Liver (tissue), 8 donors: ENCODE measurements at regions not wholly inside any gene's neighbourhood (a gene's known extent, or its start where the extent isn't known, plus 50 kb on each side); places are given as distances from the start of the nearest gene placed in this dataset.

Source experiments
- DNase-seq: peaks from one replicate; pipeline ENCODE4 v3.0.0-alpha.2; 2017; ENCODE audit warnings: low spot score
- H3K27ac ChIP-seq, 2 donors: one replicate each; pipeline ENCODE4 v1.7.0; 2013; ENCODE audit warnings: inconsistent platforms in 2 of 2, low read length in 2 of 2, control low read depth in 1 of 2, low read depth in 1 of 2, mild to moderate bottlenecking in 1 of 2
- H3K27me3 ChIP-seq, 4 donors: one replicate each; pipeline versions ENCODE4 v1.6.1 to v1.7.0; 2013; ENCODE audit warnings: low read length in 3 of 4, inconsistent platforms in 1 of 4, mild to moderate bottlenecking in 1 of 4, moderate library complexity in 1 of 4; ENCODE audit not compliant: control insufficient read depth in 4 of 4, insufficient read depth in 4 of 4
- H3K36me3 ChIP-seq, 4 donors: one replicate each; pipeline versions ENCODE4 v1.6.1 to v1.7.0; 2013; ENCODE audit warnings: low read length in 3 of 4, mild to moderate bottlenecking in 3 of 4, low read depth in 1 of 4, moderate library complexity in 1 of 4; ENCODE audit not compliant: control insufficient read depth in 4 of 4, insufficient read depth in 3 of 4
- H3K4me1 ChIP-seq, 4 donors: one replicate each; pipeline versions ENCODE4 v1.6.1 to v1.7.0; 2013; ENCODE audit warnings: low read length in 3 of 4, mild to moderate bottlenecking in 3 of 4, moderate library complexity in 1 of 4; ENCODE audit not compliant: control insufficient read depth in 4 of 4, insufficient read depth in 4 of 4
- H3K4me3 ChIP-seq, 3 donors: one replicate each; pipeline versions ENCODE4 v1.6.1 to v1.7.0; 2013; ENCODE audit warnings: low read length in 3 of 3, control low read depth in 1 of 3, low read depth in 1 of 3, mild to moderate bottlenecking in 1 of 3
- H3K9ac ChIP-seq, 2 donors: one replicate each; pipeline ENCODE4 v1.7.0; 2013; ENCODE audit warnings: low read length in 2 of 2, mild to moderate bottlenecking in 2 of 2, moderate library complexity in 2 of 2, control low read depth in 1 of 2, low read depth in 1 of 2
- H3K9me3 ChIP-seq, 4 donors: one replicate each; pipeline versions ENCODE4 v1.6.1 to v1.7.0; 2013; ENCODE audit warnings: low read length in 3 of 4; ENCODE audit not compliant: control insufficient read depth in 4 of 4
- ATF3 ChIP-seq: IDR thresholded peaks from 2 replicates; pipeline ENCODE4 v1.6.1; 2016; ENCODE audit warnings: antibody characterized with exemption
- CTCF ChIP-seq: fragments of 150-350 bp; IDR thresholded peaks from 2 replicates; pipeline ENCODE4 v1.5.1; 2017; ENCODE audit warnings: improper control_type of control experiment, low read depth, low read length; ENCODE audit not compliant: missing input control
- EGR1 ChIP-seq, 2 donors: IDR thresholded peaks; 2 replicates each; pipeline ENCODE4 v1.6.1; 2016 to 2018; ENCODE audit warnings: antibody characterized with exemption in 2 of 2, low read depth in 2 of 2
- FOXA1 ChIP-seq: IDR thresholded peaks from 2 replicates; pipeline ENCODE4 v1.6.1; 2016; ENCODE audit warnings: antibody characterized with exemption
- FOXA2 ChIP-seq: IDR thresholded peaks from 2 replicates; pipeline ENCODE4 v1.6.1; 2016; ENCODE audit warnings: antibody characterized with exemption
- GABPA ChIP-seq, 2 donors: IDR thresholded peaks in 1 of 2; conservative IDR thresholded peaks in 1 of 2; 2 replicates each; pipeline ENCODE4 v1.6.1; 2016; ENCODE audit warnings: antibody characterized with exemption in 2 of 2, mild to moderate bottlenecking in 1 of 2, moderate library complexity in 1 of 2
- HNF4A ChIP-seq, 2 donors: conservative IDR thresholded peaks; 2 replicates each; pipeline ENCODE4 v1.6.1; 2016; ENCODE audit warnings: antibody characterized with exemption in 2 of 2, mild to moderate bottlenecking in 2 of 2
- HNF4G ChIP-seq: IDR thresholded peaks from 2 replicates; pipeline ENCODE4 v1.6.1; 2016; ENCODE audit warnings: antibody characterized with exemption
- JUND ChIP-seq, 2 donors: IDR thresholded peaks; 2 replicates each; pipeline ENCODE4 v1.6.1; 2016; ENCODE audit warnings: antibody characterized with exemption in 2 of 2
- MAX ChIP-seq: IDR thresholded peaks from 2 replicates; pipeline ENCODE4 v1.6.1; 2016; ENCODE audit warnings: antibody characterized with exemption
- NR2F2 ChIP-seq: IDR thresholded peaks from 2 replicates; pipeline ENCODE4 v1.6.1; 2016; ENCODE audit warnings: antibody characterized with exemption
- RAD21 ChIP-seq, 2 donors: IDR thresholded peaks; 2 replicates each; pipeline ENCODE4 v1.6.1; 2016; ENCODE audit warnings: antibody characterized with exemption in 2 of 2, mild to moderate bottlenecking in 2 of 2
- RXRA ChIP-seq, 2 donors: IDR thresholded peaks; 2 replicates each; pipeline ENCODE4 v1.6.1; 2017 to 2018; ENCODE audit warnings: antibody characterized with exemption in 2 of 2, mild to moderate bottlenecking in 1 of 2
- SP1 ChIP-seq: IDR thresholded peaks from 2 replicates; pipeline ENCODE4 v1.6.1; 2018; ENCODE audit warnings: antibody characterized with exemption, mild to moderate bottlenecking
- TAF1 ChIP-seq: conservative IDR thresholded peaks from 2 replicates; pipeline ENCODE4 v1.6.1; 2016; ENCODE audit warnings: antibody characterized with exemption, mild to moderate bottlenecking
- YY1 ChIP-seq: IDR thresholded peaks from 2 replicates; pipeline ENCODE4 v1.6.1; 2016; ENCODE audit warnings: antibody characterized with exemption, mild to moderate bottlenecking
- WGBS: extraction: QIAGEN DNeasy Blood & Tissue Kit; methylation state at CpG from one replicate; pipeline ENCODE4 v1.1.7; 2013; 5-methylcytosine and 5-hydroxymethylcytosine counted together
- TF ChIP-seq, protein P1 (sequence below): IDR thresholded peaks from 2 replicates; pipeline ENCODE4 v1.6.1; 2016; ENCODE audit warnings: antibody characterized with exemption
- TF ChIP-seq, protein P2 (sequence below): IDR thresholded peaks from 2 replicates; pipeline ENCODE4 v1.6.1; 2016; ENCODE audit warnings: antibody characterized with exemption, mild to moderate bottlenecking
- donor health status: healthy.
- donor health status: healthy.
- donor health status: healthy.
- donor health status: healthy.
- donor health status: healthy.

DNA sequence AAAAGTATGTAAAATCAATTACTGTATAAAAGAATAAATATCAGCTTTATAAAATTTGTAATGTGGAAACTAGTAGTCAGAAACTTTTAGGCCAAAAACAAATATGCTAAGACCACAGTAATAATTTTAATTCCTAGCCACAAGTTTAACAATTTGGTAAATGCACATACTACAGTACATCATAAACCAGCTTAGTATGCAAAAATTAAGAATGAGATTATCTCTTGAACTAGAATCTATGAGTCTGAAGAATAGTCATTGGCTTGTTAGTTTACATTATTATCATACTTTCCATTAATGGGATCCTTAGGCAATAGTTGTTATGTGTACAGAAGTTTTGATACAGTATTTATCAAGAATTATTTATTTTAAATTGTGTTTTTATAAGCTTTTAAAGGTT, 491.9 kb upstream of the FSIP2 start:
- Histone ChIP-seq H3K9ac (no peak overlapping the region), H3K27me3 (no peaks in the 10 kb centered on the region), H3K9me3 (peaks cover 0 to 2% (median 0%) of the 10 kb centered on the region in 4 donors), H3K27ac (no peak overlapping the region), H3K4me1 (no peaks in the 10 kb centered on the region), H3K36me3 (no peaks in the 10 kb centered on the region), H3K4me3 (no peak overlapping the region)
- TF ChIP-seq FOXA1 (no peak), HNF4G (no peak), MAX (no peak), RXRA (IDR thresholded peaks at IDR 0.05) (no peak), EGR1 (IDR thresholded peaks at IDR 0.05; ENCODE audit: low read depth in 2 of 2) (no peak), FOXA2 (no peak), JUND (IDR thresholded peaks at IDR 0.05) (no peak), SP1 (no peak), HNF4A (conservative IDR thresholded peaks at IDR 0.05) (no peak), YY1 (no peak), TAF1 (no peak), NR2F2 (no peak)
- TF ChIP-seq, protein P1, sequence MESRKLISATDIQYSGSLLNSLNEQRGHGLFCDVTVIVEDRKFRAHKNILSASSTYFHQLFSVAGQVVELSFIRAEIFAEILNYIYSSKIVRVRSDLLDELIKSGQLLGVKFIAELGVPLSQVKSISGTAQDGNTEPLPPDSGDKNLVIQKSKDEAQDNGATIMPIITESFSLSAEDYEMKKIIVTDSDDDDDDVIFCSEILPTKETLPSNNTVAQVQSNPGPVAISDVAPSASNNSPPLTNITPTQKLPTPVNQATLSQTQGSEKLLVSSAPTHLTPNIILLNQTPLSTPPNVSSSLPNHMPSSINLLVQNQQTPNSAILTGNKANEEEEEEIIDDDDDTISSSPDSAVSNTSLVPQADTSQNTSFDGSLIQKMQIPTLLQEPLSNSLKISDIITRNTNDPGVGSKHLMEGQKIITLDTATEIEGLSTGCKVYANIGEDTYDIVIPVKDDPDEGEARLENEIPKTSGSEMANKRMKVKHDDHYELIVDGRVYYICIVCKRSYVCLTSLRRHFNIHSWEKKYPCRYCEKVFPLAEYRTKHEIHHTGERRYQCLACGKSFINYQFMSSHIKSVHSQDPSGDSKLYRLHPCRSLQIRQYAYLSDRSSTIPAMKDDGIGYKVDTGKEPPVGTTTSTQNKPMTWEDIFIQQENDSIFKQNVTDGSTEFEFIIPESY: no peak
- no peak for DNase-seq

- Histone ChIP-seq H3K9me3 (no peaks in the 10 kb centered on the region), H3K4me1 (no peaks in the 10 kb centered on the region), H3K4me3 (no peak overlapping the region), H3K9ac (no peak overlapping the region), H3K36me3 (no peaks in the 10 kb centered on the region), H3K27me3 (no peaks in the 10 kb centered on the region), H3K27ac (no peak overlapping the region)
- no peak for TF ChIP-seq EGR1 (IDR thresholded peaks at IDR 0.05; ENCODE audit: low read depth in 2 of 2)
- no peak for TF ChIP-seq MAX
- TF ChIP-seq, protein P1: no peak
- TF ChIP-seq, protein P2, sequence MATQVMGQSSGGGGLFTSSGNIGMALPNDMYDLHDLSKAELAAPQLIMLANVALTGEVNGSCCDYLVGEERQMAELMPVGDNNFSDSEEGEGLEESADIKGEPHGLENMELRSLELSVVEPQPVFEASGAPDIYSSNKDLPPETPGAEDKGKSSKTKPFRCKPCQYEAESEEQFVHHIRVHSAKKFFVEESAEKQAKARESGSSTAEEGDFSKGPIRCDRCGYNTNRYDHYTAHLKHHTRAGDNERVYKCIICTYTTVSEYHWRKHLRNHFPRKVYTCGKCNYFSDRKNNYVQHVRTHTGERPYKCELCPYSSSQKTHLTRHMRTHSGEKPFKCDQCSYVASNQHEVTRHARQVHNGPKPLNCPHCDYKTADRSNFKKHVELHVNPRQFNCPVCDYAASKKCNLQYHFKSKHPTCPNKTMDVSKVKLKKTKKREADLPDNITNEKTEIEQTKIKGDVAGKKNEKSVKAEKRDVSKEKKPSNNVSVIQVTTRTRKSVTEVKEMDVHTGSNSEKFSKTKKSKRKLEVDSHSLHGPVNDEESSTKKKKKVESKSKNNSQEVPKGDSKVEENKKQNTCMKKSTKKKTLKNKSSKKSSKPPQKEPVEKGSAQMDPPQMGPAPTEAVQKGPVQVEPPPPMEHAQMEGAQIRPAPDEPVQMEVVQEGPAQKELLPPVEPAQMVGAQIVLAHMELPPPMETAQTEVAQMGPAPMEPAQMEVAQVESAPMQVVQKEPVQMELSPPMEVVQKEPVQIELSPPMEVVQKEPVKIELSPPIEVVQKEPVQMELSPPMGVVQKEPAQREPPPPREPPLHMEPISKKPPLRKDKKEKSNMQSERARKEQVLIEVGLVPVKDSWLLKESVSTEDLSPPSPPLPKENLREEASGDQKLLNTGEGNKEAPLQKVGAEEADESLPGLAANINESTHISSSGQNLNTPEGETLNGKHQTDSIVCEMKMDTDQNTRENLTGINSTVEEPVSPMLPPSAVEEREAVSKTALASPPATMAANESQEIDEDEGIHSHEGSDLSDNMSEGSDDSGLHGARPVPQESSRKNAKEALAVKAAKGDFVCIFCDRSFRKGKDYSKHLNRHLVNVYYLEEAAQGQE: no peak
- TF ChIP-seq RAD21 (IDR thresholded peaks at IDR 0.05): no peak
- TF ChIP-seq YY1: no peak
- TF ChIP-seq TAF1: no peak
- no peak for TF ChIP-seq SP1
- no peak for TF ChIP-seq HNF4A (conservative IDR thresholded peaks at IDR 0.05)
- TF ChIP-seq HNF4G: no peak
- no peak for TF ChIP-seq FOXA2
- TF ChIP-seq ATF3: no peak
- TF ChIP-seq NR2F2: no peak
- no peak for TF ChIP-seq FOXA1
- TF ChIP-seq RXRA (IDR thresholded peaks at IDR 0.05): no peak
- TF ChIP-seq CTCF: no peak
- TF ChIP-seq GABPA (IDR thresholded peaks at IDR 0.05 in 1 of 2, conservative IDR thresholded peaks at IDR 0.05 in 1 of 2): no peak
- TF ChIP-seq JUND (IDR thresholded peaks at IDR 0.05): no peak
- WGBS: 23% methylated on average over 1 of the region's 1 CpG
- DNase-seq: no peak
Observed at GRCh38 chr2:185255566-185255965, 483.0 kb upstream of the FSIP2 start.
